ENCODE measurements at regions not wholly inside any gene's neighbourhood (a gene's known extent, or its start where the extent isn't known, plus 50 kb on each side); places are given as distances from the start of the nearest gene placed in this dataset.

GRCh38 chr17:13871261-13871660, 198.0 kb upstream of the COX10 start:
- no peak for DNase-seq (ENCODE audit: low spot score in 2 of 2, unreplicated experiment in 2 of 2)
- Mint-ChIP-seq H3K4me1 (peaks cover 9% of the 10 kb centered on the region), H3K9me3 (peaks cover 14% of the 10 kb centered on the region), H3K36me3 (peaks cover 2% of the 10 kb centered on the region), H3K27ac (no peak overlapping the region), H3K4me3 (no peak overlapping the region), H3K27me3 (ENCODE audit: low read depth) (no peaks in the 10 kb centered on the region)
- no peak for TF ChIP-seq CTCF (IDR thresholded peaks at IDR 0.05; ENCODE audit: unreplicated experiment)

GRCh38 chr17:13874134-13874533, 195.2 kb upstream of the COX10 start:
- H3K4me1 Mint-ChIP-seq, result peaks cover 9% of the 10 kb centered on the region
- TF ChIP-seq CTCF (IDR thresholded peaks at IDR 0.05; ENCODE audit: unreplicated experiment), result no peak
- no peaks in the 10 kb centered on the region for H3K36me3 Mint-ChIP-seq
- H3K9me3 Mint-ChIP-seq, result no peaks in the 10 kb centered on the region
- no peak overlapping the region for H3K27ac Mint-ChIP-seq
- no peaks in the 10 kb centered on the region for H3K27me3 Mint-ChIP-seq (ENCODE audit: low read depth)
- H3K4me3 Mint-ChIP-seq, result no peak overlapping the region
- no peak for DNase-seq (ENCODE audit: low spot score in 2 of 2, unreplicated experiment in 2 of 2)

GRCh38 chr17:13874817-13875216, 194.5 kb upstream of the COX10 start:
- Mint-ChIP-seq H3K27me3 (ENCODE audit: low read depth) (no peaks in the 10 kb centered on the region), H3K9me3 (no peaks in the 10 kb centered on the region), H3K27ac (no peak overlapping the region), H3K4me1 (peaks cover 5% of the 10 kb centered on the region), H3K36me3 (no peaks in the 10 kb centered on the region), H3K4me3 (no peak overlapping the region)
- DNase-seq (ENCODE audit: low spot score in 2 of 2, unreplicated experiment in 2 of 2), result no peak
- TF ChIP-seq CTCF (IDR thresholded peaks at IDR 0.05; ENCODE audit: unreplicated experiment), result no peak

GRCh38 chr17:13879961-13880466, 189.3 kb upstream of the COX10 start:
- Mint-ChIP-seq H3K36me3 (peaks cover 9% of the 10 kb centered on the region), H3K27ac (no peak overlapping the region), H3K4me1 (no peaks in the 10 kb centered on the region), H3K9me3 (peaks cover 23% of the 10 kb centered on the region), H3K27me3 (ENCODE audit: low read depth) (no peaks in the 10 kb centered on the region), H3K4me3 (no peak overlapping the region)
- no peak for TF ChIP-seq CTCF (IDR thresholded peaks at IDR 0.05; ENCODE audit: unreplicated experiment)
- DNase-seq (ENCODE audit: low spot score in 2 of 2, unreplicated experiment in 2 of 2), result no peak

GRCh38 chr17:13883659-13884058, 185.6 kb upstream of the COX10 start:
- no peak overlapping the region for H3K4me3 Mint-ChIP-seq
- no peak overlapping the region for H3K27ac Mint-ChIP-seq
- peaks cover 23% of the 10 kb centered on the region for H3K9me3 Mint-ChIP-seq
- TF ChIP-seq CTCF (IDR thresholded peaks at IDR 0.05; ENCODE audit: unreplicated experiment), result no peak
- no peak for DNase-seq (ENCODE audit: low spot score in 2 of 2, unreplicated experiment in 2 of 2)
- no peaks in the 10 kb centered on the region for H3K27me3 Mint-ChIP-seq (ENCODE audit: low read depth)
- peaks cover 9% of the 10 kb centered on the region for H3K36me3 Mint-ChIP-seq
- H3K4me1 Mint-ChIP-seq, result peaks cover 18% of the 10 kb centered on the region

- no peak for DNase-seq (ENCODE audit: low spot score in 2 of 2, unreplicated experiment in 2 of 2)
- Mint-ChIP-seq H3K4me1 (peaks cover 18% of the 10 kb centered on the region), H3K9me3 (peaks cover 23% of the 10 kb centered on the region), H3K4me3 (no peak overlapping the region), H3K27ac (no peak overlapping the region), H3K36me3 (peaks cover 9% of the 10 kb centered on the region), H3K27me3 (ENCODE audit: low read depth) (no peaks in the 10 kb centered on the region)
- no peak for TF ChIP-seq CTCF (IDR thresholded peaks at IDR 0.05; ENCODE audit: unreplicated experiment)
These were observed 185.0 kb upstream of the COX10 start for GRCh38 chr17:13884347-13884746.

Data from mesothelial cell of epicardium (in vitro differentiated cells).